ENCODE measurements at regions not wholly inside any gene's neighbourhood (a gene's known extent, or its start where the extent isn't known, plus 50 kb on each side); places are given as distances from the start of the nearest gene placed in this dataset.

DNA sequence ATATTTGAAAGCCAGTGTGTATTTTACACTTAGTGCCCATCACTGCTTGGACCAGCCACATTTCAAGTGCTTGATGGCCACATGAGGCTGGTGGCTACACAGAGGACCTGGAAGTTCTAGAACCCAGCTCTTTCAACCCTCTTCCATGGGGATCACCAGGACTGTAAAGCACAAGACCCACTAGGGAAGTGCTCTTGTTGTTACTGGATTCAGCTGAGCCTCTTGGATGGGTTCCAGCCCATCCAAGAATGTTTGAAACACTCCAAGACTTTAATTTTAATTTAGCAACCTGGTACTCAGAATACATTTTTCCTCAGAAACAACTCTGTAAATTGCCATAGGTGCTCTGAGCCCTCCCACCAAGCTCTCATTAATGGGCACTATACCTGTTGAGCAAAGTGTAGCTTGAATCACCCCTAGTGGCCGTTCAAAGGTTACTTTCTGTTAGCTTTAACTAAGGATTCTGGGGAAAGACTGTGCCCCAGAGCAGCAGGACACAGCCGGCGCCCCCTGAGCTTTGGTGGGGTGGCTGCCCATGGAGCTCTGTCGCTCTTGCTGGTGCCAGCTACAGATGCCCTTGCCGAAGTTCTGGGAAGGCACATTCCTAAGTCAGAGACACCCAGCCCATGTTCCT, 212.4 kb downstream of the HSD17B3 start:
- Histone ChIP-seq H3K27ac (ENCODE audit: low read length) (peak overlapping the region; percentile 47), H3K4me1 (ENCODE audit: control insufficient read depth, insufficient read depth, low read length) (peaks cover 23% of the 10 kb centered on the region), H3K4me3 (ENCODE audit: low read length) (no peak overlapping the region), H3K27me3 (ENCODE audit: control insufficient read depth, insufficient read depth, low read length) (no peaks in the 10 kb centered on the region), H3K9me3 (ENCODE audit: control insufficient read depth, low read depth, low read length) (no peaks in the 10 kb centered on the region), H3K36me3 (ENCODE audit: control insufficient read depth, insufficient read depth, low read length) (no peaks in the 10 kb centered on the region)
- peak; percentile 42 to 79 for DNase-seq
- whole genome bisulfite sequencing (ENCODE audit: insufficient coverage, low lambda C conversion rate), result no CpG with 5 or more reads among the region's 5 CpGs

- Histone ChIP-seq H3K27me3 (ENCODE audit: control insufficient read depth, insufficient read depth, low read length) (no peaks in the 10 kb centered on the region), H3K4me3 (ENCODE audit: low read length) (no peak overlapping the region), H3K4me1 (ENCODE audit: control insufficient read depth, insufficient read depth, low read length) (peaks cover 23% of the 10 kb centered on the region), H3K9me3 (ENCODE audit: control insufficient read depth, low read depth, low read length) (no peaks in the 10 kb centered on the region), H3K27ac (ENCODE audit: low read length) (no peak overlapping the region), H3K36me3 (ENCODE audit: control insufficient read depth, insufficient read depth, low read length) (no peaks in the 10 kb centered on the region)
- no peak for DNase-seq
- WGBS (ENCODE audit: insufficient coverage, low lambda C conversion rate), result 50% methylated on average over 2 of the region's 4 CpGs
Measured at GRCh38 chr9:96088510-96088909, 213.0 kb downstream of the ERCC6L2 start.

GRCh38 chr9:96087669-96088299, 212.3 kb downstream of the ERCC6L2 start:
- H3K36me3 ChIP-seq (ENCODE audit: control insufficient read depth, insufficient read depth, low read length), result no peaks in the 10 kb centered on the region
- peak; percentile 56 to 77 for DNase-seq
- no peaks in the 10 kb centered on the region for H3K9me3 ChIP-seq (ENCODE audit: control insufficient read depth, low read depth, low read length)
- H3K4me3 ChIP-seq (ENCODE audit: low read length), result no peak overlapping the region
- H3K27me3 ChIP-seq (ENCODE audit: control insufficient read depth, insufficient read depth, low read length), result no peaks in the 10 kb centered on the region
- no CpG with 5 or more reads among the region's 10 CpGs for WGBS (ENCODE audit: insufficient coverage, low lambda C conversion rate)
- H3K4me1 ChIP-seq (ENCODE audit: control insufficient read depth, insufficient read depth, low read length), result peaks cover 23% of the 10 kb centered on the region
- no peak overlapping the region for H3K27ac ChIP-seq (ENCODE audit: low read length)

DNA sequence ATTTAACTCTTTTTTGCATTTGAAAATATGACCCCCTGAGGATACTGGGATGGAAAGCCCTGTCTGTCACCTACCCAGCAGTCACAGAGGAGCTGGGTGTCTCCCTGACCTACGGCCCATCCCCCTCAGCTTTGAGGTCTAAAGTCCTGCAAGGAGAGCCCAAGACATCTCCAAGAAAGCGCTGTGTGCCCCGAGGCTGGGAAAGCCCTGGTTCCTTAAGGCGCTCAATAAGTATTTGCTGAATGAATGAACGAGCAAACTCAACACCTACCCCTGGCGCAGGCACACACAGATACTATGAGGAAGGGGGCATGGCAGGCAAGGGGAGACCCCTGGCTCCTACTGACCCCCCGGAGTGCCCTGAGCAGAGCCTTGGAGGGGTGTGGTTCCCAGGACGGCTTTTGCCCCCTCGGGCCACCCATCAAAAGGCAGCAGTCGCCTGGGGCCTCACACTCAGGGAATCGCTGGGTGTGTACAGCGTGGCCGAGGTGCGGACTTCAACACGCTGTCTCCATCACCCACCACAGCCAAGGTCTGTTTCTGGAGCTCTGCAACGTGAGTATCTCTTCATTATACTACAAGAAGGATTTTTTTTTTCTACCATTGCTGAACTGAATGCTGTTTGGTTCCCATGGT, 211.6 kb downstream of the ERCC6L2 start:
- Histone ChIP-seq H3K27ac (ENCODE audit: low read length) (no peak overlapping the region), H3K9me3 (ENCODE audit: control insufficient read depth, low read depth, low read length) (no peaks in the 10 kb centered on the region), H3K36me3 (ENCODE audit: control insufficient read depth, insufficient read depth, low read length) (no peaks in the 10 kb centered on the region), H3K27me3 (ENCODE audit: control insufficient read depth, insufficient read depth, low read length) (no peaks in the 10 kb centered on the region), H3K4me3 (ENCODE audit: low read length) (no peak overlapping the region), H3K4me1 (ENCODE audit: control insufficient read depth, insufficient read depth, low read length) (peaks cover 23% of the 10 kb centered on the region)
- DNase-seq, result peak; percentile 69 to 79
- no CpG with 5 or more reads among the region's 16 CpGs for WGBS (ENCODE audit: insufficient coverage, low lambda C conversion rate)

DNA sequence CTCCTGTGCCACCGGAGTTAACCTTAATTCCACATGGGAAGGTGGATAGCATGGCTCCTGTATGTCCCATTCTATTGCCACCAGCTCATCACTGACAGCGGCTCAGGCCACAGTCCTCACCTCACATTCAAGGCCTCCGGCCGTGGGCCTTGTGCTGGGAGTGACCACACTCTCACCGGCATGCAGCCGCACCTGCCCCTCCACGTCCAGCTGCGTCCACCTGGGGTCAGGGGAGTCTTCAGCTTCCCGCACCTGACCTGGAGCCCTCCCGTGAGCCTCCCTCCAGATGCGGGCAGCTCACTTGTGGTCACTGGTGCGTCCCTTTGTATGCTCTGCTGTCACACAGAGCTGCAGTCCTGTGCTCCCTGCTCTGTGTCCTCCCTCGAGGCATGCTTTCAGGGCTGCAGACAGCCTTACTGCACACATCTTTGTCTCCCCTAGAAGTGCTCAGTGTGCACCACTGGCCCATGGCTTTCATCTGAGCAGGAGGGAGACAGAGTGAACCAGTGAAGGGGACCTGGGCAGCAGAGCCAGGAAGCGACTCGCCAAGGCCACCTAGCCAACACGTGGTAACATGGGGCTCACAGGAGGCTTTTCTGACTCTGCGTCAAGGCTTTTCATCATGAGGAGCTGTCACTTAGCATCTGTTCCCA, 210.1 kb downstream of the ERCC6L2 start:
- Histone ChIP-seq H3K9me3 (ENCODE audit: control insufficient read depth, low read depth, low read length) (no peaks in the 10 kb centered on the region), H3K36me3 (ENCODE audit: control insufficient read depth, insufficient read depth, low read length) (no peaks in the 10 kb centered on the region), H3K4me1 (ENCODE audit: control insufficient read depth, insufficient read depth, low read length) (peaks cover 23% of the 10 kb centered on the region), H3K4me3 (ENCODE audit: low read length) (no peak overlapping the region), H3K27me3 (ENCODE audit: control insufficient read depth, insufficient read depth, low read length) (no peaks in the 10 kb centered on the region), H3K27ac (ENCODE audit: low read length) (no peak overlapping the region)
- no CpG with 5 or more reads among the region's 17 CpGs for WGBS (ENCODE audit: insufficient coverage, low lambda C conversion rate)
- DNase-seq, result no peak

- DNase-seq, result no peak
- Histone ChIP-seq H3K4me1 (ENCODE audit: control insufficient read depth, insufficient read depth, low read length) (peaks cover 16% of the 10 kb centered on the region), H3K36me3 (ENCODE audit: control insufficient read depth, insufficient read depth, low read length) (no peaks in the 10 kb centered on the region), H3K27me3 (ENCODE audit: control insufficient read depth, insufficient read depth, low read length) (no peaks in the 10 kb centered on the region), H3K9me3 (ENCODE audit: control insufficient read depth, low read depth, low read length) (no peaks in the 10 kb centered on the region), H3K4me3 (ENCODE audit: low read length) (no peak overlapping the region), H3K27ac (ENCODE audit: low read length) (no peak overlapping the region)
- no CpG with 5 or more reads among the region's 4 CpGs for WGBS (ENCODE audit: insufficient coverage, low lambda C conversion rate)
Measured at GRCh38 chr9:96084331-96084734, 208.8 kb downstream of the ERCC6L2 start.

GRCh38 chr9:96082516-96083232, 207.2 kb downstream of the ERCC6L2 start:
- no peak for DNase-seq
- H3K9me3 ChIP-seq (ENCODE audit: control insufficient read depth, low read depth, low read length), result no peaks in the 10 kb centered on the region
- no CpG with 5 or more reads among the region's 15 CpGs for WGBS (ENCODE audit: insufficient coverage, low lambda C conversion rate)
- peaks cover 9% of the 10 kb centered on the region for H3K4me1 ChIP-seq (ENCODE audit: control insufficient read depth, insufficient read depth, low read length)
- no peak overlapping the region for H3K27ac ChIP-seq (ENCODE audit: low read length)
- no peak overlapping the region for H3K4me3 ChIP-seq (ENCODE audit: low read length)
- no peaks in the 10 kb centered on the region for H3K36me3 ChIP-seq (ENCODE audit: control insufficient read depth, insufficient read depth, low read length)
- no peaks in the 10 kb centered on the region for H3K27me3 ChIP-seq (ENCODE audit: control insufficient read depth, insufficient read depth, low read length)

DNA sequence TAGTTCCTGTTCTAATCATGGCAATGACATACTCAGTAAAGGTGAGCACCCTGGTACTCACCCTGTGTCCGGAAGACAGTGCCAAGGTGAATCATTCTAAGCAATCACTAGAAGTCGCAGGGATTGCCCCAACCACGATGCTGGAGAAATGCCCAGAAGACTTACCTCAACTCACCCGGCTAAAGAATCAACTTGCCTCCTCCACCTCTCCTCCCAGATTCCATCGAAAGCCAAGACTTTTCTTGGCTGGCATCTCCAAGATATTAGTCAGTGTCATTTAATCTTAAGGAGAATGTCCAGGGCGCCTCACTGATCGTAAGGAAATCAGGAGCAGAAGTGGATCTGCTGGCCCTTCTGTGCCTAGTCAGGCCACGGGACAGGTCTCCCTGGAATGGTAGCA, 204.9 kb downstream of the ERCC6L2 start:
- Histone ChIP-seq H3K9me3 (ENCODE audit: control insufficient read depth, low read depth, low read length) (no peaks in the 10 kb centered on the region), H3K27me3 (ENCODE audit: control insufficient read depth, insufficient read depth, low read length) (no peaks in the 10 kb centered on the region), H3K4me3 (ENCODE audit: low read length) (no peak overlapping the region), H3K36me3 (ENCODE audit: control insufficient read depth, insufficient read depth, low read length) (no peaks in the 10 kb centered on the region), H3K4me1 (ENCODE audit: control insufficient read depth, insufficient read depth, low read length) (no peaks in the 10 kb centered on the region), H3K27ac (ENCODE audit: low read length) (no peak overlapping the region)
- no peak for DNase-seq
- WGBS (ENCODE audit: insufficient coverage, low lambda C conversion rate), result no CpG with 5 or more reads among the region's 8 CpGs

- H3K4me3 ChIP-seq (ENCODE audit: low read length), result no peak overlapping the region
- H3K9me3 ChIP-seq (ENCODE audit: control insufficient read depth, low read depth, low read length), result no peaks in the 10 kb centered on the region
- no peak for DNase-seq
- H3K36me3 ChIP-seq (ENCODE audit: control insufficient read depth, insufficient read depth, low read length), result no peaks in the 10 kb centered on the region
- H3K27me3 ChIP-seq (ENCODE audit: control insufficient read depth, insufficient read depth, low read length), result no peaks in the 10 kb centered on the region
- WGBS (ENCODE audit: insufficient coverage, low lambda C conversion rate), result 100% methylated on average over 2 of the region's 6 CpGs
- H3K4me1 ChIP-seq (ENCODE audit: control insufficient read depth, insufficient read depth, low read length), result no peaks in the 10 kb centered on the region
- no peak overlapping the region for H3K27ac ChIP-seq (ENCODE audit: low read length)
Measured at GRCh38 chr9:96079779-96080178, 204.3 kb downstream of the ERCC6L2 start.

GRCh38 chr9:96078897-96079490, 203.5 kb downstream of the ERCC6L2 start:
- Histone ChIP-seq H3K27me3 (ENCODE audit: control insufficient read depth, insufficient read depth, low read length) (no peaks in the 10 kb centered on the region), H3K36me3 (ENCODE audit: control insufficient read depth, insufficient read depth, low read length) (no peaks in the 10 kb centered on the region), H3K9me3 (ENCODE audit: control insufficient read depth, low read depth, low read length) (no peaks in the 10 kb centered on the region), H3K27ac (ENCODE audit: low read length) (no peak overlapping the region), H3K4me3 (ENCODE audit: low read length) (no peak overlapping the region), H3K4me1 (ENCODE audit: control insufficient read depth, insufficient read depth, low read length) (peaks cover 2% of the 10 kb centered on the region)
- no peak for DNase-seq
- 86% methylated on average over 1 of the region's 4 CpGs for WGBS (ENCODE audit: insufficient coverage, low lambda C conversion rate)

Measured in large intestine (tissue), 3 donors.